HG03469 (cell line): ENCODE measurements at regions not wholly inside any gene's neighbourhood (a gene's known extent, or its start where the extent isn't known, plus 50 kb on each side); places are given as distances from the start of the nearest gene placed in this dataset.

ENCODE experiments used
- ATAC-seq: cut with Tn5 transposase; IDR thresholded peaks from one replicate; pipeline ENCODE4 v1.9.1; 2021; ENCODE audit warnings: mild to moderate bottlenecking, moderate library complexity, moderate number of reproducible peaks; ENCODE audit not compliant: unreplicated experiment

DNA sequence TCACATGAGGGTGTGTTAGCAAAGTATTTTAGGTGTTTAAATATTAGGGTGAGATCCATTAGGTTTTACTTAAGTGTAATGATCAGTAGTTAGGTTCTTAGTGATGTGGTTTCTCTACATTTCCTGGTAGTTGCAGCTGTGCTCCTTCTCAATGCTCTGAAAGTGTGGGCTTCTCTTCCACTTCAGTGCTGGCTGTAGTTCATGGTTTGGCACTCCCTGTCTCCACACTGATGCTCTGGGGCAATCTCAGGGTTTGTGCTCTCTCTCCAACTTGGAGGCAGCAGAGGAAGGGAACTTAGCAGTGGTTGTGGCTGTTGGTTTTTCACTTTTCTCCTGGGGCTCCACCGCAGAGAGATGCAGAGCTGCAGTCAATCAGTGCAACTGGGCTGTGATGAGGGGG is 507.5 kb downstream of the TMEM232 start:
- ATAC-seq: no peak

DNA sequence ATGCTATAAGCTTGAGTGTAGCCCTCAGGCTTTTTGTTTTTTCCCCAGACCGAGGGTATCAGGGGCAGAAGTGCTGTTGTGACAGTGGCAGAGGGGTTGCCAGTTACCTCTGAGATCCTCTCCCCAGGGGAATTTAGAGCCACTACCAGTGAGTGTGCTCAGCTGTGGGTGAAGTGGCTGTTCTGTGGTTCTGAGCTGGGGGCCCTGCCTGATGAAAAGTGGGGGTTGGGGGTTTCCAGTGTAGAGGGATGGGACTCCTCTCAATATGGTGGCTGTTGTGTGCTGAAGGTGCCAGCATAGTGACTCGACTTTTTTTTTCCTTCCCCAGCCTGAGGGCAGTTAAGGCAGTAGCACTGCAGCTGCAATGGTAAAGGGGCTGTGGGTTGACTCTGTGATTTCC is 506.7 kb downstream of the TMEM232 start:
- ATAC-seq: no peak

DNA sequence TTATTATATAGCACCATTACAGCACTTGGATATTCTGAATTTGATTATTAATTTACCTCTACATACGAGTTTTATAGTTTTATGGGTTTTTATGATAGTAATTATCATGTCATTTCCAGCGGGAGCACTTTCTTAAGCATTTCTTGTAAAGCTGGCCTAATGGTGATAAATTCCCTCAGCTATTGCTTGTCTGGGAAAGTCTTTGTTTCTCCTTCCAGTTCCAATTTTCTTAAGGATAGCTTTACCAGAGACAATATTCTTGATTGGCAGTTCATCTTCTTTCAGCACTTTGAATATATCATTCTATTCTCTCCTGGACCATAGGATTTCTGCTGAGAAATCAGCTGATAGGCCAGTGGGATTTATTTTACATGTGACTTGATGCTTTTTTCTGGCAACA is 505.4 kb downstream of the TMEM232 start:
- no peak for ATAC-seq

DNA sequence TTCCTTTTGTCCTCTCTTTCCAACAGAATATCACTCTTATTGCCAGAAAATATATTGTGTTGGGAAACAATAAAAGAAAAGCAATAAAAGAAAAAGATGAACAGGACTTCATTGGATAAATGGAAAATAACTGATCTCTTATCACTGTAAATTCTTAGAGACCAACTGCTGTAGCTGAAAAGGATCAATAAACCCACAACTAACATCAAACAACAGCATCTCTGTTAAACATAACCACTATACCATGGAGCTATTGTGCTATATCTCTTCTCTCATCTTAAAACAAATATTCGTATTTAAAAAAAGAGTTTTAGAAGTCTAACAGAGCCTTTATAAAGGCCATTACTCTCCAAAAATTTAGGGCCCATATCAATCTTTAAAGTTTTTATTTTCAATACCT is 502.4 kb downstream of the TMEM232 start:
- ATAC-seq: no peak

DNA sequence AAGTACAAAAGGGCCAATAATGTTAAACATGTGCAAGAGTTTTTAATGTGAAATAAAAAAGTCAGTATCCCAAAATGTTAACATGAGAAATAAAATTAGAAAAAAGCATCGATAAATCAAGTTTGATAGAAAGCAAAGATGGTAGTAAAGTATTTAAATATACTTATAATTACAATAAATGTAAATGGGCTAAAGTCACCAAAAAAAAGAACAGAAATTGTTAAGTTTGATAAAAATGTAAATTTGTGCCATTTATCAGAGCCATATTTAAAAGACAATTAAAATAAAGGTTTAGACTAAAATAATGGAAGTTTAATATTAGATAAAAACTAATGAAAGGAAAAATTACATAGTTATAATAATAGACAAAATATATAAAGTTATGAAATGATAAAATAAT is 500.5 kb downstream of the TMEM232 start:
- ATAC-seq: no peak

DNA sequence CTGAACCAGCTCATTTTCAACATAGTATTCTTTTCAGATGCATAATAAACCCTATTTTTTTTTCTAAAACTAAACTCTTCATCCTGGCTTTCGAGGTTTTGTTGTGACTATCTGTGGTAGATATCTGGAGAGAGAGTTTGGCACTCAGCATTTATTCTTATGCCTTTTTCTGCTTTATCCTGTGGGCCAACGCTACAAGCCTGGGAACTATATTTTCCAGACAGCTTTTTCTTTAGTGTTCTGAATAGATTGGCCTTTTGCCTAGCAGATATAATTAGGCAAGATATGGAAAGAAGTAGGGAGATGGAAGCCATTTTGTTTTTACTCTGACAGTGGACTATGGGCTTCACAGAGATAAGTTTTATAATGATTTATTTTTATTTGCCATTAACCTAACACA is 486.7 kb downstream of the TMEM232 start:
- no peak for ATAC-seq

DNA sequence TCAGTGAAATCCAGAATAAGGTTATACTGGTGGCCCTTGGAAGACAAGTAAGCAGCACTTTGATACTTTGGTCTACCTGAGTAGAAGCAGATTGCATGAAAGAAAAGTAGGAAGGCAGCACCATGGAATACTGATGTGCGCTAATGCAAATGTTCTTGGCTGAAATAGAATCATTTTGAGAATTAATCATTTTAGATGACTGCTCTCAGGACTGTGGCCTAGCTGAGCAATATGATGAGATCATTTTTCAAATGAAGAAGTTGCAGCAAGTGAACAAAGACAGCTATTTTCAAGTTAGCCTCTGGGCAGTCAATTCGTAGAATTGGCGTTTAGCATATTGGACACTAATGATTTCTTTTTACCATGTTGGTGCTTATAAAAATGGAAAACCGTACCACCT is 483.5 kb downstream of the TMEM232 start:
- no peak for ATAC-seq

DNA sequence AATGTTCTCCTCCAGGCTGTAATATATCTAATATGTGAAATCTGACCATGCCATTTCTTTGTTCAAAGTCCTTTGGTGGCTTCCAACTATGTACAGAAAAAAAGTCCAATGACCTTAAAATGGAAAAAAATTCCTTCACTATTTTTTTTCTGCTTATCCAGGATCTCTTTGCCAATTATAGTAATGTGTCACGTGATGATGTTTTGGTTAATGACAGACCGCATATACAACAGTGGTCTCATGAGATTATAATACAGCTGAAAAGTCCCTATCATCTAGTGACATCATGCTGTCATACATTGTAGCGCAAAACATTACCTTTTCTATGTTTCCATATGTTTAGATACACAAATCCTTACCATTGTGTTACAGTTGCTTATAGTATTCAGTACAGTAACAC is 477.6 kb downstream of the TMEM232 start:
- ATAC-seq: no peak

DNA sequence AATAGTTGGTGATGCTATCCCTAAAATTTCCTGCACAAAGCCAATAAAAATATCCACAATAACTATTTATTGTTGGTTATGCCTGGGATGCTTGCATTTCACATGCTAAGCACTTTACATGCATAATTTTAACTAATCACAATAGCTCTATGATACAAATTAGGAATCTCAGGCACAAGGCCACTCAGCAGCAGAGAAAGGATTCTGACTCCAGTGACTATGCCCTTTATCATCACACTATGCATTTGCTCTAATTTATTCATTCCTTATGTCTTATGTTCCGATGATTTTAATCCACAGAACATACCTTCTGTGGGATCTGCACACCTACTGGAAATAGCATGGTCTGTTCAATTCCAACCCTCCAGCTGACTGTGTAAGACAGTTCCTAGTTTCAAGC is 476.1 kb downstream of the TMEM232 start:
- no peak for ATAC-seq

DNA sequence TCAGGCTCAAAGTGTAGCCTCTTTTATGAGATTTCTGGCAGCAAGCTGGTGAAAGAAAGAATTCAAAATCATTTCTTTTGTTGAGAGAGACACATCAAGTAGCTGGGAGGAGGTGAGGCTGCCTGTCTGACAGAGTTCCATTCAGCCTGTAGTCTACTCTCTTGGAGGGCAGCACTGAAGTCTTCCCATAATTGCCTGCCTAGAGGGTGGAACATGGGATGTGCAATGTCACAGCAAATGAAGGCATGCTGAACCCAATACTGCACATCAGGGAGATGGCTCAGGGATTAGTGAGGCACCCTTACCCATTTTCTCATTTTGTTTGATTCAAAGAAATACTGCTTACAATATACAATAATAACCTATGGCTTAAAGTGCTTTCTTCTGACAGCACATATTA is 475.7 kb downstream of the TMEM232 start:
- no peak for ATAC-seq

DNA sequence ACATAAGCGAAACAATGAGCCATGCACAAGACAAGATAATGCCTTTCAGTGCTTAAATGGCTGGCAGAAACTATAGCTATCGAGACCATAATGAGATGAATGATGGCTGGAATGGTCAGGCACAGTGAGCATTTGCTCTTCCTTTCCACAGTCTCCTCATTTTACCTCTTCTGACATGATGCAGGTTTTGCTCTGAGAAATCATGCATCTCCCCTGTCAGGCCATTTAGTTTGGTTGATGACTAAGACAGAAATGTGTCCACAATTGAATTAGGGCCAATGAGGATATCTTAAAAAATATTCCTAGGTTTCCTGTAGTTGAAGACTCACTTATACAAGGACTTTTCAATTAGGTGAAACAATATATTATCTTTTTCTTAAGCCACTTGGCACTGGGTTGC is 475.1 kb downstream of the TMEM232 start:
- ATAC-seq: no peak

DNA sequence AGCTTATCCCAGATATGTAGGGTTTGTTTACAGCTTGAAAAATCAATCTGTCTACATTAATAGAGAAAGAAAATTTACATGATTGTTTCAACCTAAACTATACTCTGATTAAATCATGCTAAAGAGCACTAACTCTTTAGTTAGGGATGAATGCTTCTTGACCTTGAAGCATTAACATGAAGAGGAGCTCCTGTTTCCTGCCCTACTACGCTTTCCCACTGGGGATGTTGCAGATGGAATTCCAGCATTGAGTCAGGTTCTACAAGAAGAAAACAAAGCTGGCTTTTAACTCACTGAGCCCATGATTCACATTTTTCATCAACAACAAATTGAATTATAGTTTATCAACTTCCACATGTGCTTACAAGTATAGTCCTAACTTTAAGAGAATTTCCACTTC is 471.3 kb downstream of the TMEM232 start:
- ATAC-seq: no peak

DNA sequence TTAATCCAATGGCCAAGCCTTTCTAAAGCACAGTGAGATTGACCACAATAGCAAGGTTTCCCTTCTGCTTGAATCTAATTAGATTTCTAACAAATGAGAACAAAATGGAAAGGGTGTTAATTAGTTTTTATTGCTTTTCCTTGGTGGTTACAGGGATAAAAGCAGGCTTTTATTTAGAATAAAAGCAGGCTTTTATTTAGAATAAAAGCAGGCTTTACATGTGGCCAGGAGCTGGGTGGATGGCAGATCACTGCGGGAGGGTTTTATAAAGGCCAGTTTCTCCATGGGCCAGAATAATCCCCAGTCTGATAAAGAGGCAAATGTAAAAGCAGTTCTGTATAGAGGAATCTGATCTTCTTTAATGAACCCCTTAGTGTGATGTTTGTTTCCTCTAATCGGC is 470.2 kb downstream of the TMEM232 start:
- no peak for ATAC-seq

DNA sequence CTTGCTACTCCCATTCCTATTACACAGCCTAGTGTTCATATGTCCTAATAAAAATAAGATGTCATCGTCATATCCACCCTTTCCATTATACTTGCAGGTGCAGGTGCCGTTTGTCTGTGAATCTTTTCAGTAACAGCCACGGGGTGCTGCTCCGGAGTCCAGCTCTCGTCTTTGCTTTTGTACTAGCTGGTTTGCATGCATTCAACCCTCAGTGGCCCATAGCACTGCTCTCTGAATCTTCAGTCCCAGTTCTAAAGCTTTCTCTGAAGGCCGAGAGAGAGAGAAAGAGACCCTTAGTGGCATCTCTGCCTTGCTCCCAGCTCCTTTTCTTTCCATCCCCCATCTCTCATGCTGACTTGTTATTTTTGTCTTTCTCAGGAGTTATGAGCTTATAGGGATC is 468.5 kb downstream of the TMEM232 start:
- no peak for ATAC-seq

DNA sequence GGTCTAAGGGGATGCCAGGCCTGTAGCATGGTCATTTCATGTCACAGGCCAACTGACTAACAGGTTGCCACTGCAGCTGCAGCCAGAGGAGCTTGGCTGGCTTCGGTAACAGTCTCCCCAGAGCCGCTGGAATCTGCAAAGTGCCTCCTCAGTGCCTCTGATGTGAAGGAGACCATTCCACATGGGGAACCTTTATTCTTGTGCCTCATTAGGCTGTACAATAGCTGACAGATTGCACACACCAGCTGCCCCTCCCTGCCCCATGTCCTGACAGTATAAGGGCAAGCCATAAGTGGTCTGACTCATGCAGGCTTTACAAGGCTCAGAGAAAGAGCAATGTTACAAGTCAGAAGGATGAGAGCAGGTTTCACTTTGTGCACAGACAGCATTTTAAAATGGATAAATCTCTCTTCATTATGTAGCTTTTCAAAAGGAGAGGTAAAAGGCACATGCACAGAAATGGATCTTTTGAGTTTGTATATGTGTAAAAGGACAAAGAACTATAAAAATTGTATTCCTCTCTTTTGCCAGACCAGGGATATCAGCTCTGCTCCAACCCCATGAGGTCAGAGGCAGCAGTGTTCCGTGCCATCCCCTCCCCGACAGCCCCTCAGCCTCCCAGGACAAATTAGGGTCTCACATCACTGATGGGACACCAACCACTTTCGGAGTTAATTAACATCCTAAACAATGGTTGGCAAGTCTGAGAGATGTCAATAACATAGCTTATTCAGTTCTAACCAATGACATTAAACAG is 467.8 kb downstream of the TMEM232 start:
- no peak for ATAC-seq

DNA sequence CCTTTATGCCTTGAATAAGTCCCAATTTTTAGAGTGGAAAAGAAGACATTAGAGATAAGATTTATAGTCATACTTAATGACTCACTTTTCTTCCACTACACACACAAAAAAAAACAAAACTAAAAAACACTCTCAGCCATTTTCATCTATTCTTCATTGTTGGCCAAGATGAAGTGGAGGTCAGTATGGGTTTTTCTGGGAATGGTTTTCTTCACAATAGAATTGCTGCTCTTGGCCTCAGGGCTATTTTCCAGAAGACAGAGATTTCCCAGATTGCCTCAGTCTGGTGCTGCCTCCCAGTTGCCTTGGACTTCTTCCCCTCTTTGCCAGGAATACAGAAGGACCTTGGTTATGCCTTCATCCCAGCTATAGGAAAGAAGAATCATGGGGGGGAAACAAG is 463.7 kb downstream of the TMEM232 start:
- no peak for ATAC-seq

DNA sequence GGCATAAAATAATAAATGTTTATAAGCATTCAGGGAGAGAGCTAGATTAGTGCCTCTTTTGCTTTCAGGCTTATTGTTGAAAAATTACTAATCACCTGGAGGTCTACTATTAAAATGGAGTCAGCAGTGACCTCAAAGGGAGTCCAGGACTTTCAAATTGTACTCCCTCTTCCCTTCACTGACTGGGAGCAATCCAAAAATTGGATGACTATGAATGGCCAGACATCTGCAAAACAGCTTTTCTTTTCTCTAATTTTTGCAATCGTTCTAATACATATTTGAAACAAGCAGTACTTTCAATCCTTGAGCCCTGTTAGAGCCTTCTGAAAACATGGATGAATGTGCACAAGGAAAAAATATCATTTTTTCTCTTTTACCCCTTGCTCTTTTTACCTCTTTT is 461.8 kb downstream of the TMEM232 start:
- no peak for ATAC-seq

DNA sequence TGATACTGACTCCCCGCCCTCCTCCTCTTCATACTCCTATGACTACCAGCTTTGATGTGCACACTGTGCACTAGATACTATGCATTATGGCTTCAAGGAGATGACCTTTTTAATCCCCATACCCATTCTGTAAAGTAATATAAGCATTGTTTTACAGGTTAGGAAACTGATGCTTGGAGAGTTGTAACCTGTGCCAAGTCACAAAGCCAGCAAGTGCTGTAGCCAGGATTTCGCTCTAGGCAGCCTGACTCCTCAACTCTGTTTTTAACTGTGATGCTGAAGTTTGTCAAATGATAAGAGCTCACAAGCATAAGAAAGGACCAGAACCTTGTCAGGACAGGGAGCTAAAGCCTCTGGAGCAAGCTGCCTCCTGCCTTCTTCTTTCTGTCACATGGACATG is 461.3 kb downstream of the TMEM232 start:
- ATAC-seq: no peak

DNA sequence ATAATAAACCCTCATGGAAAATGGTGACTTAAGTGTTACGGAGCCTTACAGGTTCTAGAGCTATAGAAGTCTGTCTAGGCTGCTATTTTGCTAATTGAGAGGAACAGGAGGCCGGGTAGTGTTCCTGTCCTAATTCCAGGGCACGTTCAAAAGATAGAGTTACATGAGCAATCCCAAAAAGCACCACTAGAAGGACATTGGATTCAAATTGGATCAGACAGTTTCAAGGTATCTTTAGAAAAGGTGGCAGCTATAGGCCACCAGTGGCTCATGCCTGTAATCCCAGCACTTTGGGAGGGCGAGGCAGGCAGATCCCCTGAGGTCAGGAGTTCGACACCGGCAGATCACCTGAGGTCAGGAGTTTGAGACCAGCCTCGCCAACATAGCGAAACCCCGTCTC is 458.8 kb downstream of the TMEM232 start:
- no peak for ATAC-seq

DNA sequence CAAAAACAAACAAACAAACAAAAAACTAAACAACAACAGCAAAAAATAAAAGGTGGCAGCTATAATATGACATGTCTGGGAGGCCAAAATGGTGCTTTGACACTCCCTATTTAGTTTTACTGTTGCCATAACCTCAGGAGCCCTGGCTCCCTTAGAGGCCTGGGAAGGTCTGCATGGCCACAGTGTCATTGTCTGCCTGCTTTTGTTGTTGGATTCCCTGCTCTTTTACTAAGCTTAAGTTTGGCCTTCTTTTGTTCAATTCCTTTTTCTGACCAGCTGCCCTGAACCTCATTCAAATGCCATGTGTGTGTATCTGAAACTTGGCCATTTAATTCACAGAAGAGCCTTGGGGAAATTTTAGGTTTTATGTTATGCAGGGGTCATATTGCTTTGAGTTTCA is 458.2 kb downstream of the TMEM232 start:
- ATAC-seq: no peak

DNA sequence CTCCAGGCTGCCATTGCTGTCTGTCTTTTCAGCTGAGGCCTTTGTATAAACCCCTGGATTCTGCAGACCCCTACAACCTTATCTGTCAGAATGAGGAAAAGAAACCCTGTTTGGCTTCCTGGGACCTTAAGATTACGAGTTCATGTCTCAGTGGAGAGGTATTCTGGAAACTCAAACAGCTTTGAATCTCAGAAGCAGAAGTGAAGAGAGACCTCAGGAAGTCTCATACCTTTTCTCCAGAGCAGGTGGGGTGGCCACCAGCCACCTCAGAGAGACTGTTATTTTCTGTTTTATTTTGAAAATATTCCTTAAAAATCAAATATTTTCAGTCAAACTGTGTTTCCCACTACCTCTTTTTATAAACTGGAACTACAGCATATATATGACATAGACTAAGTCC is 457.5 kb downstream of the TMEM232 start:
- ATAC-seq: no peak

DNA sequence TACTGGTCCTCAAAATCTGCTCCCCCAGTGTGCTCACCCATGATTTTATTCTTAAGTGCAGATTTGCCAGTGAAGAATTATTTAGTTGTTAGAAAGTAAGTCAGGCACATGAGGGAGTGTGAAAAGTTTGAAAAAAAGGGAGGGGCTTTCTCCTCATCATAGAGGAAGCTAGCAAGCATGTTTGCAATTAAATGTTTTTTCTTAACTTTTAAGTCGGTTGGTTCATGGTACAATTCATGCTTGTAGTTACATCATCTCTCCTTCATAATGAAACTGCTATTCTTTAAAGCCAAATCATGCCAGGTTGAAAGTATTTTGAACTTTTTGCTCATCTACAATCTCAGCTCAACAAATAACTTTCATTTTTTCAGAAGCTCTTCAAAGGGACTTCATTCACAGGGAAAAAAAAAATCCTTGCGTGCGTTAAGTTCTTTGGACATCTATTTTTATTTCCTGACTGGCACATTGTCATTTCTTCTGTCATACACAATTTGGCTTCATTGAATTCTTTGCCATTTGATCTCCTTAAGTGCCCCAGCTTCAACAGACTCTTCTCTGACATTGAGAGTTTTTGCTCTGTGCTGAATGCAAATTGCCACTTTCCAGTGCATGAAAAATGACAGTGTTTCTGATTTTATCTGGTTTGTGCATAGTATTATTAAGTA is 456.9 kb downstream of the TMEM232 start:
- no peak for ATAC-seq

DNA sequence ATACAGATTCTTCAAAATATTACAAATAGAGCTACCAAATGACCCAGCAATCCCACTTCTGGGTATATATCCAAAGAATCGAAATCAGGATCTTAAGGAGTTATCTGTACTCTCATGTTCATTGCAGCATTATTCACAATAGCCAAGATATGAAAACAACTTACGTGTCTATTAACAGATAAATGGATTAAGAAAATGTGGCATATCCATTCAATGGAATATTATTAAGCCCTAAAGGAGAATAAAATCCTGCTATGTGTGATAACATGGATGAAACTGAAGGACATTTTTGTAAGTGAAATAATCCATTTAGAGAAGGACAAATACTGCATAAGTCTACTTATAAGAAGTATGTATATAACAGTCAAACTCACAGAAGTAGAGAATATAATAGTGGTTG is 450.6 kb downstream of the TMEM232 start:
- no peak for ATAC-seq
